ENCODE measurements at regions not wholly inside any gene's neighbourhood (a gene's known extent, or its start where the extent isn't known, plus 50 kb on each side); places are given as distances from the start of the nearest gene placed in this dataset.
"Not testable (repeated sequence)": the region's sequence is repeated elsewhere in the genome, so short reads cannot be mapped to it uniquely, and the experiment has no call there.

DNA sequence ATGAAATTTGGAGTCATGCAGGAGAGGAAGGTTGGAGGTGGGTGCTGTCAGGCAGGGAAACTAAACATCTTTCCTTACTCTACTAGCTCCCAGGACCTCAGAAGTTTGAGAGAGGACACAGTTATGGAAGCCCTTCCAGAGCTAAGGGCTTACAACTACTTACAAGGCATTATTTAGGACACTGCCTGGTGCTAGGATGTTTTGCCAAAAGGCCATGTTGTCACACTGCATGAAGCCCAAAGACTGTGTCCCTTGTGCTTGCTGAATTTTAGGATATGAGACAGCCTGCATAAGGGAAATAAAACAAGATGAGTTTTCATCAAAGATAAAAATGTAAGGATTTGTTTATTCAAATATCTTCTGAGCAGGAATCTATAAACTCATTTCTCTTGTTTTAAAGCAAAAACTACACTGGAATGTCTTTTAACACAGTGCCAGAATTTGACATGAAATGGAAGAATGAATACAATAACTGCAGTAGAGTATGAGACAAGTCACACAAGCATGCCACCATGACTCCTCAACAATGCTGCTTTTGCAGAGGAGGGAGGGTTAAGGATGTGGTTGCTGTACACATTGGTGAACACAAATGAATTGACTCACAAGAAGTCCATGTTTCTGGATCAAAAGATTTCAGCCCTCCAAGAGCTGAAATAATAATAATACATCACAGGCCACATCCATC lies 258.4 kb downstream of the SPRY2 start:
- DNase-seq (ENCODE audit: low read depth) = no peak

DNA sequence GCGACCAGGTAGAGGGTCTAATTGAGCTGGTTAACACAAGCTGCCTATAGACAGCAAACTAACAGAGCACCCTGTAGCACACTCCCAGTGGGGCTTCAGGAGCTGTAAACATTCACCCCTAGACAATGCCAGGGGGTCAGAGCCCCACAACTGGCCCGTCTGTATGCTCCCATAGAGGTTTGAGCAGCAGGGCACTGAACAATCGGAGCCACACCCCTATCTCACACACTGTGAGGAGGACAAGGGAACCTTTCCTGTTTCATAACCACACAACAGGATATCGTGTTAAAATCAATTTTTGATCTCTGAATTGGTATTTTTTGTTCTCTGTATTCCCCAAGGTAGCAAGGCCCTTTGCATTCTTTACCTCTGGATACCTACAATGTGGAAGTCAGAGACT lies 266.1 kb downstream of the SPRY2 start:
- no peak for DNase-seq (ENCODE audit: low read depth)

DNA sequence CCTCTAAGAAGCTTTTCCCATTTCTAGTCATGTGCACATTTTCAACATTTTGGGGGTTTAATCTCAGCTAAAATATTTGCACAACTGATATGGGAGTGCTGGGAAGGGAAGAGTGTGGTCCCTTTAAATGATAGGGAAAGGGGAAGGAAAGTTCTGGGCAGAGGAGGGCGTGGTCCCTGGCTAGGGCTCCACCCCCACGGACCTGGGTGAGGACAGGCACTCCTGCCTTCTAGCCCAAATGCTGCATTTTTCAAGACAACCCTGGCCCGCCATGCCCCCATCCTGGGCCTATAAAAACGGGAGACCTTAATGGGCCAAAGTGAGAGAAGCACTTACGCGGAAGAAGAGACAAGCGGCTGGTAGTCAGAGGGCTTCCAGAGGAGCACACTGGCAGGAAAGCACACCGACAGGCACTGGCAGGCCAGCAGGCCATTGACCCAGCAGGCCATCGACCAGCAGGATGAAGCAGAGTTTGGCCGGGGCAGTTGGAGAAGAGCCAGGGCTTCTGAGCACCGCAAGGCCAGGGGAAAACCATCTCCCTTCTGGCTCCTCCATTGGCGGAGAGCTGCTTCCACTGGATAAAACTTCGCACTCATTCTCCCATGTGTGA lies 266.7 kb downstream of the SPRY2 start:
- no peak for DNase-seq (ENCODE audit: low read depth)

DNA sequence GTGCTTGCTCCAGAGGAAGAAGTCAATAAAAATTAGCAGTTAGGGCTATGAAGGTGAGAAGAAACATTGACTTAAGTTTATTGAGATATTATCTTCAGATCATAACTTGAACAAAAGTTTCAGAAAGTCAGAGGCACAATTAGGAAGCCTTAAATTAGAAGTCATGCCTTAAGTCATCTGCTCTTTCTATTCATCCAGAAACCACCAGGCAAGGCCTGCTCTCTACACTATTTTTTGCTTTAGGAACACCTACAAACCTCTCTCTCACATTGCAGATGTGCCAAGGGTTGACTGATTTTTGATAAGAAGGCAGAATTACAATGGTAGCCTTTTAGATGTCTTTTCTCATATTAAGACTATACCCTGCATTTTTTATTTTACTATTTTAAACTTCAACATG lies 268.7 kb downstream of the SPRY2 start:
- no peak for DNase-seq (ENCODE audit: low read depth)

DNA sequence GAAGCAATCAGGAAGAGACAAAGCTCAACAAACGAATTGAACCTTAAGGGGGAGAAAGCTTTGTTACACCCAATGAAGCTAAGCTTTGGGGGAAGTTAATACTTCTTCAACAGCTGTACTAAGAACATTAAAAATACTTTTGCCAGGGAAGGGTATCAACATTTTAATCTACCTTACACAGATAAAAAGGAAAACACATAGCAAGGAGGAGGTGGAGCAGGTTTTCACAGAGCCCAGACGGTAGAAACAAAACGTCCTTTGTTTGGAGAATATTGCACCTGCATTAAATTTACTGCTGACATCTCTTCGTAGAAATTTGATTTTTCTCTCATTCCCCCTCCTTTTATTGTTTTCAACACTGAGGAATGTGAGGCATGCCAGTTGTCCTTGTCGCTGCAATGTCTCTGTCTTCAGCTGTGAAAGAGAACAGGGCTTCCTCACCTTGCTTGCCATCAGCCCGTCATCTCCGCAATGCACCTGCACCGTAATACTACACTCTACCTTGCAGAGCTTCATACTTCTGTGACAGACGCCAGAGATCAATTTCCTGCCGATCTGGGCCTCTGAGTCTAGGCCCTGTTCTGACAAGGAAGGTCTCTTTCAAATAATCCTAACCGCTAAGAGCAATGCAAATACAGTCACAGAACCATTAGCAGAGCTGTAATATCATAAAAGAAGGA lies 270.8 kb downstream of the SPRY2 start:
- DNase-seq (ENCODE audit: low read depth) = no peak

DNA sequence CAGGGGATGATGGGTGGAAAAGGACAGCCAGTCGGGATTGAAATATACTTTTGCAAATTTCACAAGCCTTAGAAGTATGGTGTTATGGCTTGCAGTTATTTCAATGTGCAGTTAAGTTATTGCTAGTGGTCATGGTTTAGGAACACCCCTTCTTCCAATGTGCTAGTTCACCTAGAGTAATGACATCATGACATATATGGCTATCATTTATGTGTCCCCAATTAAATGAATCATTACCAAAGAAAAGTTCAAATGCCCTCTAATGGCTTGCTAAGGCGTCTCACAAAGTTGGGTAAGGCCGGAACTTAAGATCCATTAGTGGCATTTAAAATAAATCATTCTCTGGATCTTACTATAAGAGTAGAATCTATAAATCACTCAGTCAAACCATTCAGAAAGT lies 271.6 kb downstream of the SPRY2 start:
- no peak for DNase-seq (ENCODE audit: low read depth)

DNA sequence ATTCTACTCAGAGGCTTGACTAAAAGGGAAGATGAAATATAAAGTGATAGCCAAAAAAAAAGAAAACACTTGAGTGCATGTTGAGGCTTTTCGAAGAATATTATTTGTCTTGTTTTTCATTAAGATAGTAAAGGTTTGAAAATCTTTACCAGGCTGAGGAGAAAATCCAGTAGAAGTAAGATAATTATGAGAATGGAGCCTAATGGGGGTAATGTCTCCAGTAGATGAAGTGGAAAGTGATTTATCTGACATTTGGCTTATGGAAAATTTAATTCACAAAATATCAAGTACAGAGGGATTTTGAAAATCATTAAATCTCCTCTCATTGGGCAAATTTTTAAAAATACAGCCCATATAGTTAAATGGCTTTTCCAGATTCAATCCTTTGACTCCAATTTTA lies 274.9 kb downstream of the SPRY2 start:
- no peak for DNase-seq (ENCODE audit: low read depth)

DNA sequence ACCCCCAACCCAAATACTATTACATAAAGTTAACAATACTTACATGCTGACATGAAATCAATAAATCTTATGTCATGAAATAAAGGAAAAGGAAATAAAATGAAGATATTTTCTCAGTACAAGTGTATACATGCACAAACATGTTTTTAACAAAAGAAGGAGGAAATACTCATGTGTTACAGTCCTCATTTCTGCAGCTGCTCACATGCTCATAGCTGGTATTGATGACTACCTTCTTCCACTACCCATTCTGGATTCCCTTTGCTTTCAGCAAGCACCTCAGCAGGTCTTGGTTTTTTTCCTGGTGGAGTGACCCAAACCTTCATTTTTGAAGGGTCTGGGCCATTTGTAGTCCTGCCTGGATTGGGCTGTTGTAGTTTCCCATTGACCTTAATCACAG lies 278.5 kb downstream of the SPRY2 start:
- not testable (repeated sequence) for DNase-seq (ENCODE audit: low read depth)

DNA sequence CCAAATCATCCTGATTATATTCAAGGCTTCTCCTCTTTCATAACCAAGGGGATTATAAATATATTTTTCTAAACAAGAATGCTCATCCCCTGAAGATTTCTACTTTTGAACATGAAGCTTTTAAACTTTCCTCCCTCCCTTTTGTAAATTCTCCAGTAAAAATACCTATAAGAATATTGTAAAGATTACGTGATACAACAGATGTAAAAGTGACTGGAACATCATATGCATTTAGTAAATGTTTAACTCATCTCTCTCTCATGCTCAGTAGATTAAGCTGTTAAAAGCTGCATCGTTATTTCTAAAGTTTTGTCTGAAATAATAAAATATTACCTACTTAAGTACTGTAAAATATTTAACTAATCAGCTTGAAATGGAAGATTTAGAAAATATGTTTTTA lies 281.1 kb downstream of the SPRY2 start:
- no peak for DNase-seq (ENCODE audit: low read depth)

DNA sequence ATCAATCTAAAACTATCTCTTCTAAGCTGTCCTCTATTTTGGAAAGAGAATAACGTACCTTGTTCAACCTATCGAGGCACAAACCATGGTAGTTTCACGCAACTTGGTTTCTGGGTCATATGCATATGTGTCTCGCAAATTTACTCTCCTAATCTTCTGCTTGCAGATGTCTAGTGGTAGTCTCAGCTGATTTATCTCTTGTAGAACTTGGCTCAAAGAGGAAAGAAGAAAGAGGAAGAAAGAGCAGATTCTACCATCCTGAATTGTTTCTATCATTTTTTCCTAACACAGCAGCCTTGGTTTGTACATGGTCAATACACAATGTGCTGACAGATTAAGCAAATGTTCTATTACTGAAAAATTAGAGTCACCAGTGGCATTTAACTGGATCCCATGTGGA lies 282.3 kb downstream of the SPRY2 start:
- DNase-seq (ENCODE audit: low read depth) = no peak

DNA sequence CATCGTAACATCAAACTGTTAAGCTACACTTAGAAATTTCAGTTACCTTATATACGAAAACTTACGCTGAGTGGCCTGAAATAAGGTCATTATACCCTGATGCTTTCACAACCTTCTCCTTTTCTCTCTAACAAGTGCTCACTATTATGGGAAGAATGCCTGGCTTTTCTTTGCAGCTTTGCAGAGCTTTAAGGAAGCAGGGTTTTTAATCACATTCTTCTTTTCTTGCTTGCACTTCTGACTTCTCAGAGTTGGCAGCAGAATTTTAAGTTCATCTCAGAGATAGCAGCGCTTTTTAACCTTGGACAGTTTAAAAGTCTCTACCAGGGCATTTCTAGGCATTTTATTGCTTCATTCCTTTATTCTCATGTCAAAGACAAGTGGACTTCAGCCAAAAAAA lies 285.1 kb downstream of the SPRY2 start:
- DNase-seq (ENCODE audit: low read depth) = no peak

DNA sequence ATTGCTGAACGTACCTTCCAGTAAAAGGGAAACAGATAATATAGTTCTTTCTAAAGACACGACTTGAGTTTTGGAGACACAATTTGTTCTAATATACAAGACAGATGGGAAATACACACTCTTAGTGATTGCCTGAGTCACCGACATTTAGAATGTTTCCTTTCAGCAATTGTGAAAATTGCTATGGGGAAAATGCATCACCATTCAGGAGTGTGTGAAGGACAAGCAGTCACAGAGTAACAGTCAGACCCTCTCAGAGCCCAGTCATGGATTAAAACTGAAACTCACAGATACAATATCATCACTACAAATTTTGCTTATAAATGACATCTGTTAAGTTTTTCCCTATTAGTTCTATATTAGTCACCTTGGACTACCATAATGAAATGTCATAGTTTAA lies 286.1 kb downstream of the SPRY2 start:
- DNase-seq (ENCODE audit: low read depth) = no peak

DNA sequence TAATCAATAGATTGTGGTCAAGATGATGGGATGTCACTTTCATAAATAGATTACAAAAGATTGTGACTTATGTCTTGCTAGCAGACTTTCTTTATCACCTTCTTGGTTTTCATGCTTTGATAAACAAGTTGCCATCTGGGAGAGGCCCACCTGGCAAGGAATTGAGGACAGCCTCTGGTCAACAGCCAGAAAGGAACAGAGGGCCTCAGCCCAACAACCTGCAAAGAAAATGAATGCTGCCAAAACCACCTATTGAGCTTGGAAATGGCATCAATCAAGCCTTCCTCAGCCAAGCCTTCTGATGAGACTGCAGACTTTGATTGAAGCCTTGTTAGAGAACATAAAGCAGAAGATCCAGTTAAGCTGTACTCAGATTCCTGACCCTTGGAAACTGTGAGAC lies 288.6 kb downstream of the SPRY2 start:
- no peak for DNase-seq (ENCODE audit: low read depth)

DNA sequence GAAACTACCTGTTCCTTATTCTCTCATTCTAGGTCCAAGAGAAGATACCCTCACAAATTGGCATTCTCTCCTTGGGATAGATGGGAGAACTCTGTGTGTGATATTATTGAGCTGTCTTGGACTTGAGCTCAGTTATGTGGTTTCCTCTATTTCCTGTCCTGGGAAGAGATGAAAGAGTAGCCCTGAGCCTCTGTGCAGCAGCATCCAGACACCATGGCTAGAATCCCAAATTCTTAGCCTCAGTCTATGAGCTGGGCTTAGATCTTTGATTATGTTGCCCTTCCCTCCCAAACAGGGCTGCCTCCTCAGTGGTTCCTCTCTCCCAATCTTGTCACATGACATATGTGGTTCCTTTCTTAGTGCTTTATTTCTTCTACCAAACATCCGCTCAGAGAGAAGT lies 290.7 kb downstream of the SPRY2 start:
- DNase-seq (ENCODE audit: low read depth) = no peak

DNA sequence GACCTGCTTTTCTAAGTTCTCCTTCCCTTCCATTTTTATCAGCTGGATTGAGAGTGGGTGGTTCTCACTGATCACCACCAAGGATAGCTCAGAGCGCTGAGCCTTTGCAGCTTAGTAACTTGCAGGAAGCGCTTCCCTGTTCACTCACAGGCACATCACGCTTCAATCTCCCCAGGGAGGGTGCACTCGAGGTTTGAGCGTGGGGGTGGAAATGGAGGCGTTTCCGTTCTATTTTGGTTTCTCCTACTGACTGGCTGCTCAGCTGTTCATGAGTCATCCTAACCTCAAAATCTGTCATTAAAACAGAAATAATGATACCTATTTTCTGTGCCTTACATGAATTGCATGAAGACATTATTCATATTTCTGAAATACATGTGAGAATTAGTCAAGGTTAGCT lies 292.1 kb downstream of the SPRY2 start:
- peak; percentile 70 for DNase-seq (ENCODE audit: low read depth)

DNA sequence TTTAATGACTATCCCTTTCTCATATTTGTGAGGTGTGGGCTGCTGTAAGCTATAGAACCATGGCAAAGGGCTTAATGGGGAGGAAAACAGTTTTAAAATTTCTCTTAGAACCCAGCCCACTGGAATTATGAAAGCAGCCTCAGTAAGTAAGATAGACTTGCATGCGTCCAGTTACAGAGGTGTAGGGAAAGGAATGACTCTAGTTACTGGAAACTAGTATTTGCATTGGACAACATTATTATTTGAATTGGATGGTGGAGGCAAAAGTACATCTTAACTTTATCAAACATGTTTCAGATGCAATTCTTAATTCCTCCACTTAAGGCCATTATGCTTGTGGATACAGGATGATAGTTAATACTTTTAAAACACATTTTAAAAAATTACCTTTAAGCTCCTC lies 292.9 kb downstream of the SPRY2 start:
- no peak for DNase-seq (ENCODE audit: low read depth)

DNA sequence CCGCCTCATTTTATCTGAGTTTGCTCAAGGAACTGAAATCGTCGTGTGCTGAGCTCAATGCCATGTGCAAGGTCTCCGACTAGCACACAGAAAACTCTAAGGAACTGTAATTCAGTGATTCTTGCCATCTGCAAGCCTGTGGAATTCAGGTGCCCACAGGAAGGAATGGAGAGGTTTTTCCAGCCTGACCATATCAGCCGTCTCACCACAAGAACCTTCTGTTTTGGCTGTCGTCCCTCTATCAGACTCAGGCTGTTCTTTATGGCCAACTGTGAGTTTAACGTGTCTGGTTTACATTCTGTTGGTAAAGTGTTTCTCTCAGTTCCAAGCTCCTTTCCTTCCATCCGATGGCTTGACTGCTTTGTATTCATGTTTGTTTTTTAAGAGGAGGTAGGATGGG lies 293.5 kb downstream of the SPRY2 start:
- DNase-seq (ENCODE audit: low read depth) = no peak

DNA sequence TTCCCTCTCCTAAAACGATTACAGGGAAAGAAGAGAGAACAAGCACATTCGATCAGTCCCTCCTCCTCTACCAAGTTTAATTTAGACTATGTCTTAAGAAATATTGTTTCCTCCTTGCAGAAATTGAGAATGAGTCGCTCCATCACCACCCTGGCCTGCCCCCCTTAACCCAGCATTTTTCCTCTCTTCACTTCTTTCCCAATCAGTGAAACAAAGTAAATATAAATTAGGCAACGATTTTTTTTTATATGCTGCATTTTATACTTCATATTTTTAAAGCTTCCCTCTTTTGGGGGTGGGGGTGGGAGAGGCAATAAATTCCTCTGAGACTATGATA lies 300.0 kb downstream of the SPRY2 start:
- no peak for DNase-seq (ENCODE audit: low read depth)

DNA sequence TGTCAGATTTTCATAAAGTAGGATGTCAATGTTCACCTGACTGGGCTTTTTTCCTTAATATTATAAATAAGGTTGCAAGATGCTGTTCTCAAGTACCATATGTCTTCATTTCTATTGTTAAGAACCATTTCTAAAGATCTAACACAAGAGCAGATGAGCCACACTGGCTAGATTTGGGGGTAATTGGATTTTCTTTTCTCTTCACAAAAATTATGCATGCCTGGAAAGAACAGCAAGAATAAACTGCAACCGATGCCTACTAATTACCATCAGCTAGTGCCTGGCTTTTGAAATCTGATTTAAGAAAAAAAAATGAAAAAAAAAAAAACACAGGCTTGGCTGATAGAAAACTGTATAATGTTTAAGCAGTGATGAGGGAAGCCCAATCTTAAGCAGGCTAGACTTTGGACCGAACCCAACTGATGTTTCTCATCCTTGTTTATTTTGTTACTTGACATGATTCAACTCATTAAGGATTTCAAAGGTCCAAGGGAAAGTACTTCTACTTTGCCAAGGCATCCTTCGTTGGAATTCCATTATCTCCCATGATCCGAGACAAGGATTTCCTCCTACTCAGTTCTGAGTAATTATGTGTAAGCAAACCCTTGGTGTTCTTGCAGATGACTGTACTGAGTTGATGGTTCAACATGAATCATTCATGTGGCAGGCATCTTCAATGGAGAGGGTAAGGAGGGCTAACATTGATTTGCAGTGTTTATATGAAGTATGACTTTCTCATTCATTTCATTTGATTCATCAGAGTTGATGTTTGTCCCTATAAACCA lies 300.5 kb downstream of the SPRY2 start:
- DNase-seq (ENCODE audit: low read depth) = no peak

DNA sequence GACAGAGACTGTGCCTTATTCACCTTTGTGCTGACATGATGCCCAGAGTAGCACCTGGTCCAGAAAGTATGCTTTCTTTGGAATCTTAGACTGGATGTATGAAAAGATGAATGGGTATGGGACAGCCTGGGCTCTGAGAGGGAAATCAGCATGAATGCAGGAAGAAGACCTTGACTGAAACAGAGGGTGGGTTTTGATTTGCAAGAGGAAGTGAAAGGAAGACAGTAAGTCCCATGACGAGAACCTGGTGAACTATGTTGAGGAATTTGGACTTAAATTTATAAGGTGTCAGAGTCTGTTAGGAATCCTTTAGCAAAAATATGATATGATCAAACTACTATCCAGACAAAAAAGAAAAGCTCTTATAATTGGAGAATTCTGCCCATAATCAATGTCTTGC lies 301.9 kb downstream of the SPRY2 start:
- DNase-seq (ENCODE audit: low read depth) = no peak

DNA sequence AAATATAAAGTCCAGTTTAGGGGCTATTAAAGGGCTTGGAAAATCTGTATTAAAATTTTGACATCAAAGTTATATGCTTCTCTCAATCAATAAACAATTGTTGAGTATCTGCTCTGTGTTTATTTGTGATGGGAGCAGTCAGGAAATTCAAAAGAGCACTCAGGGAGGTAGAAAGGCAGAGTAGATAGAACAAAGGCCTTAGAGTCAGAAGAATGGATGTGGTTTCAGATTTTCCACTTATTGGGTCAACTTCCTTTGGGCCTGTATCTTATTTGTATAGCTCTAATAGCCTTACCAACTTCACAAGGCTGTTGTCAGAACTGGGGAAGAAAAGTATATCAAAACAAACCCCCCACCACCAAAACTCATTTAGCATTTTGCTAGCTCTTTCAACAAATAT lies 302.6 kb downstream of the SPRY2 start:
- no peak for DNase-seq (ENCODE audit: low read depth)

DNA sequence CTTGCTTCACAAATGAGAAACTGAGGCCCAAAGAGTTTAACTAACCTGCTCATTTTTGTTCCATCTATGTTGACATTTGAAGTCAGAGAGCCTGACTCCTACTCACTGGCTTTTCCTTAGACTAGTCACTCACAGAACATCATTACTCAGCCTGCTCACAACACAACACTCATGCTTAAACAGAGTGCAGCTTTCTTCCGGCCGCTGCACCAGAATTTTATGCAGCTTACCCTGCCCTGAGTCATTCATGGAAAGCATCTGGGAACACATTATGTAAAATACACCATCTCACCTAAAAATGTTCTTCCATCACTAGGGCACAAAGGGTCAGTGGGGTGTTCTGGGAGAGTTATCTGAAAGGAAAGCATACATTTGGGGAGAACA lies 303.4 kb downstream of the SPRY2 start:
- DNase-seq (ENCODE audit: low read depth) = no peak

All from forelimb muscle (tissue), 1 donor.